GM23338 (cell line): ENCODE measurements at regions not wholly inside any gene's neighbourhood (a gene's known extent, or its start where the extent isn't known, plus 50 kb on each side); places are given as distances from the start of the nearest gene placed in this dataset.

ENCODE experiments used
- ATAC-seq: fragments of 200-7000 bp; cut with Tn5 transposase; 3 replicates; pipeline ENCODE4 v1.9.1; 2020
- DNase-seq: peaks from one replicate; pipeline ENCODE4 v3.0.0-alpha.2; 2015; ENCODE audit warnings: low spot score
- H2AFZ ChIP-seq: fragments of 200-600 bp; sonication (generic); 2 replicates; pipeline ENCODE4 v1.8.0; 2016; ENCODE audit warnings: antibody characterized with exemption, mild to moderate bottlenecking, moderate library complexity
- H3F3A ChIP-seq: fragments of 200-600 bp; sonication (generic); replicated peaks from 2 replicates; pipeline ENCODE4 v1.8.0; 2017; ENCODE audit warnings: antibody characterized with exemption, mixed run types, low read depth
- H3K27ac ChIP-seq: fragments of 200-600 bp; sonication (generic); 2 replicates; pipeline ENCODE4 v1.6.1; 2016; ENCODE audit warnings: low read depth
- H3K27me3 ChIP-seq: fragments of 200-600 bp; sonication (generic); 2 replicates; pipeline ENCODE4 v1.8.0; 2016; ENCODE audit warnings: mild to moderate bottlenecking, mixed run types, moderate library complexity; ENCODE audit not compliant: insufficient read depth
- H3K36me3 ChIP-seq: fragments of 200-600 bp; sonication (generic); 2 replicates; pipeline ENCODE4 v1.8.0; 2016; ENCODE audit warnings: mild to moderate bottlenecking; ENCODE audit not compliant: insufficient read depth
- H3K4me1 ChIP-seq: fragments of 200-600 bp; sonication (generic); 2 replicates; pipeline ENCODE4 v1.8.0; 2016; ENCODE audit warnings: mild to moderate bottlenecking, moderate library complexity; ENCODE audit not compliant: insufficient read depth
- H3K4me2 ChIP-seq: fragments of 200-600 bp; sonication (generic); 2 replicates; pipeline ENCODE4 v1.7.1; 2017; ENCODE audit warnings: mixed run types
- H3K4me3 ChIP-seq: fragments of 200-600 bp; sonication (generic); 2 replicates; pipeline ENCODE4 v1.6.1; 2016; ENCODE audit warnings: mixed run types
- H3K79me2 ChIP-seq: fragments of 200-600 bp; sonication (generic); replicated peaks from 2 replicates; pipeline ENCODE4 v1.8.0; 2017; ENCODE audit warnings: mild to moderate bottlenecking; ENCODE audit not compliant: insufficient read depth
- H3K9me2 ChIP-seq: fragments of 200-600 bp; sonication (generic); 2 replicates; pipeline ENCODE4 v1.8.0; 2017; ENCODE audit not compliant: insufficient read depth
- H4K20me1 ChIP-seq: fragments of 200-600 bp; sonication (generic); replicated peaks from 2 replicates; pipeline ENCODE4 v1.8.0; 2017; ENCODE audit warnings: mild to moderate bottlenecking; ENCODE audit not compliant: insufficient read depth
- H3K27ac Mint-ChIP-seq: 2 replicates; pipeline ENCODE4 v1.8.0; 2020; ENCODE audit warnings: inconsistent platforms, mild to moderate bottlenecking, moderate library complexity, mixed read lengths
- H3K27me3 Mint-ChIP-seq: 3 replicates; pipeline ENCODE4 v1.8.0; 2022; ENCODE audit warnings: low read depth, mild to moderate bottlenecking, moderate library complexity, mixed read lengths, inconsistent platforms; ENCODE audit not compliant: insufficient read depth, poor library complexity
- H3K36me3 Mint-ChIP-seq: 3 replicates; pipeline ENCODE4 v1.8.0; 2021; ENCODE audit warnings: low read depth, mild to moderate bottlenecking, inconsistent platforms, moderate library complexity, mixed read lengths
- H3K4me1 Mint-ChIP-seq: 3 replicates; pipeline ENCODE4 v1.8.0; 2020; ENCODE audit warnings: mild to moderate bottlenecking, inconsistent platforms, mixed read lengths
- H3K4me3 Mint-ChIP-seq: 3 replicates; pipeline ENCODE4 v1.8.0; 2021; ENCODE audit warnings: moderate library complexity, mild to moderate bottlenecking, inconsistent platforms, mixed read lengths
- H3K9me3 Mint-ChIP-seq: 3 replicates; pipeline ENCODE4 v1.8.0; 2020; ENCODE audit warnings: moderate library complexity, mild to moderate bottlenecking, inconsistent platforms, mixed read lengths
- CREB1 ChIP-seq: fragments of 250-450 bp; sonication (Bioruptor Pico); IDR thresholded peaks from 2 replicates; pipeline ENCODE4 v1.5.0; 2020; ENCODE audit warnings: low read depth, mild to moderate bottlenecking, moderate library complexity
- CTCF ChIP-seq, 2 experiments: fragments of 200-600 bp in 1 of 2; sonication (generic) in 1 of 2; conservative IDR thresholded peaks; 2 replicates each; pipeline versions ENCODE4 v1.5.1 to v1.6.1; 2016 to 2017; ENCODE audit warnings: antibody characterized with exemption in 2 of 2, low read depth in 2 of 2, mild to moderate bottlenecking in 2 of 2, moderate library complexity in 1 of 2
- JUNB ChIP-seq: IDR thresholded peaks from one replicate; pipeline ENCODE4 v1.6.1; 2016; ENCODE audit warnings: antibody characterized with exemption; ENCODE audit not compliant: unreplicated experiment
- POLR2AphosphoS5 ChIP-seq: IDR thresholded peaks from 2 replicates; pipeline ENCODE4 v1.6.1; 2016; ENCODE audit warnings: antibody characterized with exemption, low read depth
- STAT1 ChIP-seq: IDR thresholded peaks from one replicate; pipeline ENCODE4 v1.6.1; 2016; ENCODE audit warnings: antibody characterized with exemption; ENCODE audit not compliant: unreplicated experiment
- ZNF114 ChIP-seq: fragments of 250-450 bp; sonication (Bioruptor Pico); IDR thresholded peaks from 2 replicates; pipeline ENCODE4 v1.5.0; 2020; ENCODE audit warnings: mild to moderate bottlenecking, moderate library complexity
- ZNF462 ChIP-seq: fragments of 250-450 bp; sonication (Bioruptor Pico); IDR thresholded peaks from 2 replicates; pipeline ENCODE4 v1.5.0; 2020; ENCODE audit warnings: mild to moderate bottlenecking, moderate library complexity

GRCh38 chr18:26705757-26706156 lies 157.4 kb upstream of the KCTD1 start:
- Mint-ChIP-seq H3K4me1 (peaks cover 29% of the 10 kb centered on the region), H3K4me3 (no peak overlapping the region), H3K36me3 (no peaks in the 10 kb centered on the region), H3K27ac (no peak overlapping the region), H3K9me3 (no peaks in the 10 kb centered on the region), H3K27me3 (peaks cover 19% of the 10 kb centered on the region)
- ATAC-seq (no peak), DNase-seq (no peak)
- no peak overlapping the region for H3K4me2 ChIP-seq
- peaks cover 27% of the 10 kb centered on the region for H3K27me3 ChIP-seq
- 0 out of 2 replicates have a peak, but pooled peaks cover 5% of the 10 kb centered on the region for H3K9me2 ChIP-seq
- H3K27ac ChIP-seq = no peak overlapping the region
- H3F3A ChIP-seq = no peaks in the 10 kb centered on the region
- H4K20me1 ChIP-seq = no peaks in the 10 kb centered on the region
- TF ChIP-seq CTCF (conservative IDR thresholded peaks at IDR 0.05; ENCODE audit: low read depth in 2 of 2) (no peak), ZNF114 (CRISPR knock-in tag) (no peak), ZNF462 (CRISPR knock-in tag) (no peak), STAT1 (no peak), POLR2AphosphoS5 (no peak), JUNB (no peak), CREB1 (CRISPR knock-in tag) (no peak)
- no peaks in the 10 kb centered on the region for H3K79me2 ChIP-seq
- H3K4me3 ChIP-seq = no peak overlapping the region
- H2AFZ ChIP-seq = no peak overlapping the region
- peaks cover 11% of the 10 kb centered on the region for H3K4me1 ChIP-seq
- no peaks in the 10 kb centered on the region for H3K36me3 ChIP-seq
